ENCODE measurements at regions not wholly inside any gene's neighbourhood (a gene's known extent, or its start where the extent isn't known, plus 50 kb on each side); places are given as distances from the start of the nearest gene placed in this dataset. TPM values are rescaled to one million over a fixed set of nuclear protein-coding genes. Genes with fewer than 3 reads are reported as not detected.

Small RNAs in the stretch of these regions (small RNA-seq; reads per million reads assigned to genes)
- gene ERHP2 (ENCODE audit: insufficient read depth), result not detected

All from H1 (cell line).